Right ventricle myocardium inferior (tissue), 1 donor: ENCODE measurements at regions not wholly inside any gene's neighbourhood (a gene's known extent, or its start where the extent isn't known, plus 50 kb on each side); places are given as distances from the start of the nearest gene placed in this dataset.

ENCODE experiments used
- ATAC-seq: fragments of 200-7000 bp; cut with Tn5 transposase; one replicate; pipeline ENCODE4 v1.9.1; 2020; ENCODE audit warnings: mild to moderate bottlenecking, moderate library complexity
- DNase-seq: peaks from one replicate; pipeline ENCODE4 v3.0.0; 2021; ENCODE audit errors: missing footprints
- intact Hi-C: fragments of 100-400 bp; cut with DNase I; formaldehyde crosslinking; loops from one replicate; pipeline ENCODE4 v1.11.0; 2022
- donor health status: DM: no; HTN: yes; CAD: no; lungs with severe emphysema.

- intact Hi-C loops: no loop called here
- no peak for ATAC-seq
- no peak for DNase-seq
These were observed 82.5 kb upstream of the STX18 start for GRCh38 chr4:4624276-4624897.

DNA sequence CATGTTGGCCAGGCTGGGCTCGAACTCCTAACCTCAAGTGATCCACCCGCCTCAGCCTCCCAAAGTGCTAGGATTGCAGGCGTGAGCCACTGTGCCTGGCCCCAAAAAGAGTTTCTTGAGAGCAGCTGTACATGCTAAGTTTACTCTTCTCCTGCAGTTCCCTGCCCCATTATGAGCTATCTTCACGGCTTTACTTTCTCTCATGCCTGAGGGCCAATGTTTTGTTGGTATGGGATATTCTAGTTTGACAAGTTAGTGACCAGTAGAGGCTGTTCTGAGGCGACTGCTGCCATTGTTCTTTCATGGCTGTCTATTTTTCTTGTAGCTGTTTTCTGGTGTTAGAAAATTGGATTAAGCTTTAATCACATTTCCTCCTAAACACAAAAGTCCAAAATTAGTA lies 78.0 kb upstream of the STX18 start:
- DNase-seq (no peak), ATAC-seq (no peak)
- intact Hi-C loops: no loop called here

- intact Hi-C loops: no loop called here
- no peak for ATAC-seq
These were observed 77.0 kb upstream of the STX18 start for GRCh38 chr4:4618847-4619246.

DNA sequence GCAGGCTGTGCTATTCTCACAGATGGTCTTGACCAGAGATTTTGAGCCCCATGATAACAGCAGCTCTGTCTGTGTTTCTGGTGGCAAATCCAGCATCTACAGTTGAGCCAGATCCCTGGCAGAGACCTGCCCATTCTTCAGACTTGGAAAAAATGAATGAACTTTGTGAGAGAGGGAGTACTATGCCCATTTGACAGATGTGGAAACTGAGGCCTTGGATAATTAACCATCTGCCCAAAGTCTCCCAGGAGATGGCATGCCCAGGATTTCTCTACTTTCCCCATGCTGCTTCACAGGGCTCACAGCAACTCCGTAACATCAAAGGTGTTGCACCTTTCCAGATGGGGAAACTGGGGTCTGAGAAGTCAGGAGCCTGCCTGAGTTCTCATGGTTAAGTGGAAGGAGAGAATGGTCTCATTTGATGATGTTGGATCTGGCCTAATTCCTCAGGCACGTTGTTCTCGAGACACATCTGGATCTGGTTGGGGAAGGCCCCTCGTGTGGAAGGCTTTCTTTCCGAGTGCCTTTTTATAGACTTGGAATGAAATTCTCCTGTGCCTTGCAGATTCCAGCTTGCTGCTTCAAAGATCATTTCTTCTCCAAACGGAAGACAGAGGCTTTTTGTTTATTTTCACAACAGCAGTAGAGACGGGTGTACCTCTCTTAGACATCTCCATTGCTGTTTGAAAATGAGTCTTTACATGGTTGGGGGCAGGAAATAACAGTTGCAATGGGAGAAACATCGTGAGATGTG lies 73.3 kb upstream of the STX18 start:
- intact Hi-C loops: no loop called here
- ATAC-seq (no peak), DNase-seq (no peak)

More at GRCh38 chr4:4618847-4619246, 77.0 kb upstream of the STX18 start:
- no peak for DNase-seq

GRCh38 chr4:4613641-4614286 lies 71.9 kb upstream of the STX18 start:
- no peak for DNase-seq
- ATAC-seq: no peak
- intact Hi-C loops: no loop called here

- intact Hi-C loops: no loop called here
- no peak for ATAC-seq
- no peak for DNase-seq
These were observed 71.2 kb upstream of the STX18 start for GRCh38 chr4:4613126-4613465.

DNA sequence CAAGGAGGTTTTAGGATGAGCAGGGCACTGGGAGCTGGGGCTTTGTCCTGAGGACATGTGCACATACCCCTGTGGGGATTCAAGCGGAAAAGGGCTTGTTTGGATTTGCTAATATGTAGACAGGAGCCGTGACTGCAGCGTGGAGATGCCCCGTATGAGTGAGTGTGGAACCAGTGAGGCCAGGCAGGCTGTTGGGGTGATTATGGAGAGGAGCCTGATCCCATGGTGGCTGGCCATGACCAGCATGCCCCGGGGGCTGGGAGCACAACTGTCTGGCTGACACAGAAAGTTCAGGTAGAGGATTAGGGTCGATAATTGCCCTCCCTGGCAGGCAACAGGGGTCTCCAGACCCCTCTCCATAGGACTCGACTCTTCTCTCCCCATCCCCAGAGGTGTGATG lies 68.8 kb upstream of the STX18 start:
- ATAC-seq: no peak
- DNase-seq: no peak
- intact Hi-C loops: no loop called here

DNA sequence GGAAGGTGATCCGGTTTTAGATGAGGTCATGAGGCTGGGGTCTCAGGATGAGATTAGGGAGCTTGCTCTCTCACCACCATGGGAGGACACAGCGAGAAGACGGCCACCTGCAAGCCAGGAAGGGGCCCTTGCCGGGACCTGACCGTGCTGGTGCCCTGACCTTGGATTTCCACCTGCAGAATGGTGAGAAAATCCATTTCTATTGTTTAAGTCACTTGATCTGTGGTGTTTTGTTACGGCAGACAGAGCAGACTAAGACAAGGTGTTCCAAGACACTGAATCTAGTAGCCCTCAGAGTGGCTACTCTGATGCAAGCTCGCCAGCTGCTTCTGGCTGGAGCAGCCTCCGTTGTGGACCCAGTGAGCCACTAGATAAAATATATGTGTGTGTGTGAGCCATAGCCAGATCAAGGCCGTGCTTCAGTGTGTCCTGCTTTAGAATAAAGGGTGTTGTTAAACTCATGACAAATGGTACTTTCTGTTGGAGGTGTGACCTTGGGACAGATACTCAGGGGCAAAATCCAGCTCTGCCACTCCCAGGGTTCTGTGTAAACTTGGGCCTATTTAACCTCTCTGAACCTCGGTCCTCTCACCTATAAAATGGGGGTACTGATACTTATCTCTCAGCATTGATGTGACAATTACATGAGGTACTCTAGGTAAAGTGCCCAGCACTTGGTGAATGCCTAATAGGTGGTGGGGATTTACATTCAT lies 67.9 kb upstream of the STX18 start:
- intact Hi-C loops: no loop called here
- DNase-seq: no peak
- ATAC-seq: no peak

DNA sequence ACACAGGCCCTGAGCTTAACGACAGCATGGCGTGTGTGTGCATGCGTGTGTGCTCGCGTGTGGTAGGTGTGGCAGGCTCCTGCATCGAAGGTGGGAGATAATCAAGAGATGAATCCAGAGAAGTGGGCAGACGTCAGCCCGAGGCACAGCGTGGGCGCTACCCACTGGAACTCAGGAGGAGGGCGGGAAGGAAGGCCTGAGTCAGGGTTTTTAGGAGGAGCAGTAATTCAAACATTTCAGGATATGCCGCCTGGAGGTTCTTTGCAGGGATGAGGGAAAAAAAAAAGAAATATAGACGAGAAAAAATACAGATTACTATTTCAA lies 66.3 kb upstream of the STX18 start:
- DNase-seq: no peak
- intact Hi-C loops: no loop called here
- no peak for ATAC-seq

DNA sequence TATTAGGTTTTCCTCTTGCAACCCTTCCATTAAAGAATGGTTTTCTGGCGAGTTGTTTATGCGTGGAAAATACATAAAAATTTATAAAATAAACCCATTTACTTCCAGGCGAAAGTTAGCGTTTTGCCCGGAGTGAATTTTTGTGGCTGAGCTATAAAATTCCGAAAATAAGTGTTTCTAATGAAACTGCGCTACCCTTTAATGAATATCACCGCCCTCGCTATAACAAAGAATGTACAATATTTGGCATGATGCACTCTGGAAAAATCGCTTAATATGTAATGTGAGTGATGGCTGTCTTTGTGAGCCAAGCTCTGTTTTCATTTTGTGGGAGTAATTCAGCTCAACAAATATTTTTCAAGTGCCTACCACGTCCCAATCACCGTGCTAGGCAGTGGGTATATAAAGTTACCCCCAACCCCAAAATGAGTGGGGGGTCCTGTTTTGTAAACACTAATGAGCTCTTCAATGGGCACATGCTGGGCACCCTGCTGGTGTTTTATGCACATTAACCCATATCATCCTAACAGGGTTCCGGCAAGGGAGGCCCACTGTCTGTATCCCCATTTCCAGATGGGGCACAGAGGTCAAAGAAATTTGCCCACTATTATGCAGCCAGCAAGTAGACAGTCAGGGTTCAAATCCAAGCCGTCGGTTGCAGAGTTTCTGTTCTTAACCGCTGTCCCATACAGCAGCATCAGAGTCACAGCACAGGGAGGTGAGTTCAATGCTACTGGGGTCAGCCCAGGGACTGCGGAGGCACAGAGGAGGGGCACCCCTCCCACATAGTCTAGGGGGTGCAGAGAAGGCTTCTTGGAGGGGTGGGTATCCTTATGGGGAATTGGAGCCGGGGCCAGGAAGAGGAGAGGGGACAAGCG lies 65.7 kb upstream of the STX18 start:
- intact Hi-C loops: no loop called here
- DNase-seq: no peak
- no peak for ATAC-seq

- no peak for ATAC-seq
- intact Hi-C loops: no loop called here
- no peak for DNase-seq
These were observed 64.5 kb upstream of the STX18 start for GRCh38 chr4:4606321-4606720.

DNA sequence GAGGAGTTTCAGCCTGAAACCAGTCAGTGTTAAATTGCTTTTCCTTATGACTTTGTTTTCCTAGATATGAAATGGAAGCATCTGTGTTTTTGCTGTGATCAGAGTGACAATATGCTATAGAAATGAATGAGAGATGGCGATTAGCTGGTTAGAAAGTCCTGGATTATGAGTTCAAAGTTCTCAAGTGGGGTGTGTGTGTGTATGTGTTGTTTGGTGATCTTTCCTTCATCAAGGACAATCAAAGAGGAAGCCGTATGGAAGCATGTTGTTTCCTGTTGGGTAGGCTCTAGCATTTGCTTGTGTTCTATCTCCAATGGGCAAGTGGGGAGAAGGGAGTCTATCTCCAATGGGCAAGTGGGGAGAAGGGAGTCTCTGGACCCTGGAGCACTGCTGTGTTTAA lies 64.0 kb upstream of the STX18 start:
- intact Hi-C loops: no loop called here
- DNase-seq (no peak), ATAC-seq (no peak)

GRCh38 chr4:4603592-4603991 lies 61.7 kb upstream of the STX18 start:
- no peak for DNase-seq
- no peak for ATAC-seq
- intact Hi-C loops: no loop called here

- ATAC-seq: no peak
- intact Hi-C loops: no loop called here
- no peak for DNase-seq
These were observed 61.2 kb upstream of the STX18 start for GRCh38 chr4:4603067-4603466.

DNA sequence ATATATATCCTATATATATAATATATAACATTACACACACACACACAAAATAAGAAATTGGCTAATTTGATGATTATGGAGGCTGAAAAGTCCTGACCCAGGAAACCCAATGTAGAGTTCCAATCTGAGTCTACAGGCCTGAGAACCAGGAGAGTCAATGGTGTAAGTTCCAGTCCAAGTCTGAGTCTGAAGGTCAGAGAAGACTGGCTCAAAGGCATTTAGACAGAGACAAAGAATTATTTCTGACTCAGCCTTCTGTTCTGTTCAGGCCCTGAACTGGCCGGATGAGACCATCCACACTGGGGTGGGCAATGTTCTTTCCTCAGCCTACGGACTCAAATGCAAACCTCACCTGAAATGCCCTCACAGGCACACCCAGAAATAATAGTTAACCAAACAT lies 60.6 kb upstream of the STX18 start:
- ATAC-seq (no peak), DNase-seq (no peak)
- intact Hi-C loops: no loop called here

DNA sequence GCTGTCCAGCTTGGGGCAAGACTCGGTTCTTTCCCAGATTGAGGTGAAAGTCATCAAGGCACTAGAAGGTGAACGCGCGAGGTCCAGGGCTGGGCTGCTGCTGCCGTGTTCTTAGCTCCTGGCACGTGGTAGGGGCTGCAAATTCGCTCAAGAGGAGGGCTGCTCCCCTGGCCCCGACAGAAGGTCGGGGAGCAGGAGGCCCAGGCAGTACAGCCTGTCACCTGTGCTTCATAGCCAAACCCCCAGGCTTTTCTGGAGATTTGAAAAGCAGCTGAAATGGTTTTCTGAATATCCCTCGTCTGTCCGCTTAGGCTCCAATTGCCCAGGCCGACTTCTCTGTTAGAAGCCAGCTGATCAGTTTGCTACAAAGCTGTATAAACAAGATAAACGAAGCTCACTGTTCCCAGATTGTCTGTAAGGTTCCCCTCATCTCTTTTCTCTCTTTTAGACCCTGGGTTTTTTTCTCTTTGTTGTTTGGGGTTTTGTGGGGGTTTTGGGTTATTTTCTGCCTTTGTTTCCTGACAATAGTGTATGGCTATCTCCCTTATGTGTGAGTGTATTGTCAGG lies 60.0 kb upstream of the STX18 start:
- intact Hi-C loops: no loop called here
- no peak for ATAC-seq
- no peak for DNase-seq

- intact Hi-C loops: no loop called here
- DNase-seq (no peak), ATAC-seq (no peak)
These were observed 57.8 kb upstream of the STX18 start for GRCh38 chr4:4599481-4600275.

DNA sequence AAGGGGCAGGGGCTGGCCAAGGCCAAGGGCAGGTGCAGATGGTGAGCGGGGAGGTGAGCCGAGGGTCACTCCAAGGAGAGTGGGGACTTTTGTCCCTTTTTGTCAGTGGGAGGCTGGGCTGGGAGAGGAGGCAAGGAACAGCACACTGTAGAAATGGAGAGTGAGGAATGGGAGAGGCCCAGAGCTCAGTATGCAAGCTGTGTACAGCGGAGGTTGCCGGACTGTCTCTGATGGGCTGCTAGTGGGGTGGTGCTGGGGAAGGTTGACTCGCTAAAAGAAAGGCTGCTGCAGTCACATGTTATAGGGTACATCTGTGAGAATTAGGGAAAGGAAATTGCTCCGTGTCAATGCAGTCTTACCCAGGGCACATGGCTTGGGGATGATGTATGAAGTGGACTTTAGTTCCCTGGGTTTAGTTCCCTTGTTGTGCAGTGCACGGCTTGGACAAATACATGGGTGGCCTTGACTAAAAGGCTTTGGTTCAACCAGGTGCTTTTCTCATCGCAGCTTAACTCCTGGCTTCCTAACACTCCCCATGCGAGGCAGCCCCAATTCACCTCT lies 57.1 kb upstream of the STX18 start:
- ATAC-seq: no peak
- intact Hi-C loops: no loop called here
- no peak for DNase-seq
